GM19239 (cell line): ENCODE measurements at regions not wholly inside any gene's neighbourhood (a gene's known extent, or its start where the extent isn't known, plus 50 kb on each side); places are given as distances from the start of the nearest gene placed in this dataset.
"Not testable (repeated sequence)": the region's sequence is repeated elsewhere in the genome, so short reads cannot be mapped to it uniquely, and the experiment has no call there.

Source experiments
- DNase-seq: peaks from one replicate; pipeline ENCODE4 v3.0.0; 2011; ENCODE audit warnings: low spot score; ENCODE audit not compliant: insufficient read length
- FAIRE-seq: peaks from 2 replicates; lab custom pipeline; 2011; peaks lifted over from hg19 to GRCh38; lab: Jason Lieb, UNC

DNA sequence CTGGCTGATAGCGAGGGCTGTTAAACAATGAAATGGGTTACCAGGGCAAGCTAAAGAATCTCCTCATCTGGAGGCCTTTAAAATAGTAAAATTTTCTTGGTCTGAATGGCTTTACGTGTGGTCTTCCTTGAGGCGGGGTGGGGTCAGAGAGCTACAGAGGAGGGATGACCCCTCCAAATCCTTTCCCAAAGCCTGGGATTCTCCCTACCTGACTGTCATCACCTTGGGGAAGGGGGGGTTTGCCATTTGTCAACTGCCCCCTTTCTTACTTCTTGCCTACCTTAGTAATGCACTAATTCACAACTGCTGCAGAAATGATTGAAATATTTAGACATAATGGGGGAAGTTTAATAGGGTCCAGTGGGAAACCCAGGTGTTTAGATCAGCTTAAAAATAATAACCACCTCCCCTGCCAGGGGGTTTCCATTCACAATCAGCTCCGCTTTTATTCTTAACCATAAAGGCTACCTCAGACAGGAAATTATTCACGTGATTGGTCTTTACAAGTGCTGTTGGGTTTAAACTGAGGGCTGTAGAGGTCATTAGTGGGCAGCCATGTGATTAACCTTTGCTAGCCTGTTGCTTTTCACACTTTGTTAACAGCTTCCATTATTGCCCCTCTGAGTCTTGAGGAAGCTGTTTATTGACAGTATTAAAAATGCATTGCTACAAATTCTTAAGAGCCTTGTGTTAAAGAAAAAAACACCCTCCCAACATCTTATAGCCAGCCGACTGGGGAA is 276.5 kb upstream of the ATP11B start:
- FAIRE-seq (no peak), DNase-seq (no peak)

DNA sequence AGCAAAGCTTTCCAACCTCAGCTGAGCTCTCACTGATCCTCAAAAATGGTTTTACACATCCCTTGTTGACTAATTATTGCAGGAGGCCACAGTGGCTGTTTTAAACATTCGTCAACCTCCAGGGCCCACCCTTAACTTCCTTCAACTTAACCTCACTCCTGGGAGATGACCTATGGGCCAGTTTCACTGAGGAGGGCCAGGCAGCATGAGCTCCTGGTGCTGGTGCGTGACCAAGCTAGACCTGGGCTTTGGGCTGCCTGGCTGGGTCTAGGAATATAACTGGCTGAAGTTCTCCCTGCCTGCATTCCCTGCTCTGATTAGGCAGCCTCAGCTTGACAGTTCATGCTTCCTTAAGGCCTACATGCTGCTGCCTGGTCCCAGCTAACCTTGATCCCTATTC is 273.7 kb upstream of the ATP11B start:
- no peak for DNase-seq
- FAIRE-seq, result no peak

DNA sequence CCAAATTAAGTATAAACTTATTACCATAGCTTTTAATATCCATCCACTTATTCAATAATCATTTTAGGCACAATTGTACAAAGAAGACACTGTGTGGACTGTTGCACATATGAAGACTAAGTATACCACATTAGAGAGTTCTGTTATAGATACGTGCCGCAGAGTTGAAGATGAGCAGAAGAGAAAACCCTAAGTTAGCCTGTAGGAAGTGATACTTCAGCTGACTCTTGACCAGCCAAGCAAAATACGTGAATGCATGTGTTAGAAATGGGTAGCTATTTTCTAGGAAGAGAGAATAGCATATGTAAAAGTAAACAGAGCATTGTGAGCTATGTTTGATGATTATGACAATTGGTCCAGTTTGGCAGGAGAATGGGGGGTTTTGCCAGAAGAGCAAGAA is 272.0 kb upstream of the ATP11B start:
- FAIRE-seq (no peak), DNase-seq (no peak)

DNA sequence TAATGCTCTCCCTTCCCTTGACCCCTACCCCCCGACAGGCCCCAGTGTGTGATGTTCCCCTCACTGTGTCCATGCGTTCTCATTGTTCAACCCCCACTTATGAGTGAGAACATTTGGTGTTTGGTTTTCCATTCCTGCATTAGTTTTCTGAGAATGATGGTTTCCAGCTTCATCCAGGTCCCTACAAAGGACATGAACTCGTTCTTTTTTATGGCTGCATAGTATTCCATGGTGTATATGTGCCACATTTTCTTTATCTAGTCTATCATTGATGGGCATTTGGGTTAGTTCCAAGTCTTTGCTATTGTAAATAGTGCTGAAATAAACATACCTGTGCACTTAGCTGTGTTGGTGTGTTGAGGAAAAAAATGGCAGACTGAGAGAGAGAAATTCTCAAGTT is 269.9 kb upstream of the ATP11B start:
- DNase-seq, FAIRE-seq: not testable (repeated sequence)

DNA sequence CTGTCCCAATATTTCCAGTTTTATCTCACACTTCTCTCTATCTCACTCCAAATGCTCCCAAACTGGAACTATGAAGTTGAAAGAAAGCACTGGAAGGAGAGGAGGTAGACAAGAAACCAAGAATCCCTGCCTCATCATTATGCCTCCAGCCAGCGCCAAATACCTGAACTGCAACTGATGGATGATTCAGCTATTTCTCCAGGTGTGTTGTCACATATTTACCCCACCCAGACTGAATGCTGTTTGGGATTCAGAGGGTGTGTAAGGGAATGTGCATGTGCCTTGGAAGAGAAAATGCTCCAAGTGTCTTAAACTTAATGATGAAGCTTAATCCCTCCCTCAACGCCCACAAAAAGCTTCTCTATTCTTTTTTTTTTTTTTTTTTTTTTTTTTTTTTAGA is 269.5 kb upstream of the ATP11B start:
- DNase-seq (no peak), FAIRE-seq (no peak)

DNA sequence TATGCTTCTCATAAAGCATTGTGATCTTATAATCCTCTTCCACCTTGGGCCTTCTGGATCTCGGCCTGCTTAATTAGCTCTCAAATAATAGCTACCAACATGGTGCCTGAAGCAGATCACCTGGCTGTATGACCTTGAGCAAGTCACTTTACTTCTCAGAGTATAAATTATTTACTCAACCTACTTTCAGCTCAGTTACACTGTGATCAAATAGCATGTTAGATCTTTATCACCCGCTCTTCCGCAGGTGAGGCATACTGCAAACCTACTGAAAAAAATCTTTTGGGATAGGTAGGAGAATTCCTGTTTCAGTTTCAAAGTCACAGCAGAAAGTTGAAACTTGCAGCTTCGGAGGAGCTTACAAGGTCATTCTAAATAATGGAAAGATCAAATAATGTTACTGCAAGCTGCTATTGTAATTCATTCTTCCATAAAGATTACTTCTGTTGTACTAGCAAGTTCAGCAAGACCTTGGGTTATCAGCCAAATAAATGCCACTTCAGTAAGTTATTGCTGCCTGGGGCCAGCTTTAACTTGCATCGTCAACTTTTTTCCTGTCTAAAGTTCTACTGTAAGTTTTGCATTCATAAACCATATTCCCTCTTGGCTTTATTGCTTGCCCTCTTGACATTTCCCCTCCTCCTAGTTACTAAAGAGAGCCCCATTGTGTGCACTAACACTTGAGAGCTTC is 268.4 kb upstream of the ATP11B start:
- no peak for FAIRE-seq

DNA sequence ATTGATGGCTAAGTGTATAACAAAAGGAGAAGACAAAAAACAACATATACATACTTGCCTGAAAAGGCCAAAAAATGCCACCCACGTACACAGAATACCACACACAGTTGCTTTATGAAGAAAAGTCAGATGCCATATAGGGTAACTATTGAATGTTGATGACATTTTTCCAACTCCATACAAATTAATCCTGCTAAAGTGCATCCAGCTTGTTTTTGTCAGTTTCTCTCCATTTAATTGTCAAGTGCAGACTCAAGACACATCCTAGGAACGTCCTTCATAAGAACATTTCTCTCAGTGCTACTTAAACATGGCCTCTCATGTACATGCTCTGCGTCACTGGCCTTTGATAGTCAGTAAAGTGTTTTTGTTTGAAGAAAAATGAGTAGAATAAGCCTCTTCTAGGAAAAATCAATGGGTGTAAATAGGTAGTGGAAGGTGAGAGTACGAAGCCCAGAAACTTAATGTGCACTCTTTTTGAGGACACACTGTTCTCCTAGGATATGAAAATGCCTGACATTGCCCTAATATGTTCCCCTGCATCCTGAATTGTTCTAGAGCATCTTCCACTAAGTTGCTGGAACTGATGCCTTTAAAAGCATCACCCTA is 267.4 kb upstream of the ATP11B start:
- DNase-seq (no peak), FAIRE-seq (no peak)

More for the DNA sequence above, 268.4 kb upstream of the ATP11B start:
- no peak for DNase-seq

DNA sequence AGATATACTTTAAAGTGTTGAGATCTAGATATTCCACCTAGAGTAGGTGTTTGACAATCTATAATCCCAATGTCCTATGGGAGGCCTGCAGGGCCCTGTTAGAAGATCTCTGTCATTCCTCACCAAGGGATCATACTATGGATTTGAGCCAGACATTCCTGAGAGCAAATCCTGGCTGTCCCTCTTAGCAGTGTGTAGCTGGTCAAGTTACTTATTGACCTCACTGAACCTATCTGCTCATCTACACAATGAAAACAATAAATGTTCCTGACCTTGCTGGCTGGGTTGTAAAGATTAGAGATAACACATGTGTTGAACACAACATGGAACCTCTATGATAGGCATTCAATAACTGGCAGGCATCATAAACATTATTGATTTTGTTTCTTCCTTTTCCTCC is 265.6 kb upstream of the ATP11B start:
- DNase-seq (no peak), FAIRE-seq (no peak)

DNA sequence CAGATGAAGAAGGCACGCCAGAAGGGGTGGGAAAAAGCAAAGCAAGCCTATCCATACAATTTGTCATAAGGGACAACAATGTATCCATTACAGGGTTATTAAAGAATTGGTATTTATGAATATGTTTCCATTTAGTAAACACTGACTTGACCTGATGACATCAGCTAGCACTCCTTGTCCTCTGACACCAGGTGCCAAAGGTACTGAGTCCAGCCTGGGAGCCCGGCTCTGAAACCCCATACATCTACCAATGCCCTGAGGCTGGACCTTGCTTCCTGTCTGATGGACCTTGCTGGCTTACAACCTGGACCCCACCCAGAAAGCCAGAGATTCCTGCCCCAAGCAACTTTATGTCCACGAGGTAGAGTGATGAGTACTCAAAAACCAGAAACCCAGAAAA is 263.0 kb upstream of the ATP11B start:
- no peak for FAIRE-seq
- no peak for DNase-seq

DNA sequence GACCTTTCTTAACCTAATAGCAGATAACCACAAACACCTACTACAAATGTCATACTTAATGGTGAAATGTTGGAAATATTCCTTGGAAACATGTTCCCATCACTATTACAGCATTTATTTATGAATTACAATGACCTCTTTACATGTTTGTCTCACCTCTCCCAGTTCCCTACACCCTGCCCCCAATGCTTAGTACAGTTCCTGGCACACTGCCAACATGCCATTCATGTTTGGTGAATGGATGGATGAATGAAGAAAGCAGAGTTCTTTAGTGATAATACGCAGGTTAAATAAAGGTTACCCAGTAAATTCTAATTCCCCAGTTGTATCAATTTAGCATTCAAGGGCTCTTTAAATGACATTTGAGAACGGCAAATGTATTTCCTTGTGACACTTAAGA is 259.9 kb upstream of the ATP11B start:
- no peak for FAIRE-seq
- DNase-seq, result no peak

DNA sequence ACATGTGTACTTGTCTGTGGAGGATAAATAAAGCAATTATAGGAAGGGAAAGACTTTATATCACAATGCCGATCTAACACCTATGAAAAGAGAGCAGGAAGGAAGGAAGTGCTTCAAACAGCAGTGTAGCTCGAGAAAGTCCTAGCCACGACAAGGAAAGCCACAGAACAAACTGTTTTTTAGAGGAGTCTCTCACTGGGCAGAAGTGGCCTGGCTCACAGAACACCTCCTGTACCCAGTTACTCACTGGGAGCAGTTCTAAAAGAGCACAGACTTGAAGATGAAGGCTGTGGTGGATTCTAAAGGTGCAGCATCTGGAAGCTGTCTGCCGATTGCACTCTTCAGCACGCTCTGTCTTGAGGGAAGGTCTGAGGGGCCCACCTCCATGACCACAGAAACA is 248.8 kb upstream of the ATP11B start:
- FAIRE-seq, result no peak
- no peak for DNase-seq

DNA sequence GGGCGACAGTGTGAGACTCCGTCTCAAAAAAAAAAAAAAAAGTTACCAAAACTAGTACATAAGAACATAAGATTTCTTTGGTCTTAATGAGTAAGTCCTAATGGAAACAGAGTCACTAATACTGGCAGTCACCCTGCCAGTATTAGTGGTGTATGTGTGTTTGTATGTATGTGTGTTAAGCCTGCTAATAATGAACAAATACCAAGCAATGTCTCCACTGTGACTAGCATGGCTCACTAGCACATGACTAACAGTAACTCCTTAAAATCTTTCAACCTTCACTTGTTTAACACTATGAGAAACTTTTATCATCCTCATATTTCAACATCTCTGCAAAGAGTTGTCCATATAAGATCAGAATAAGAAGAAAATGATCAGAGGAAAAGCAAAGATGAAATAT is 231.0 kb upstream of the ATP11B start:
- FAIRE-seq (no peak), DNase-seq (no peak)

DNA sequence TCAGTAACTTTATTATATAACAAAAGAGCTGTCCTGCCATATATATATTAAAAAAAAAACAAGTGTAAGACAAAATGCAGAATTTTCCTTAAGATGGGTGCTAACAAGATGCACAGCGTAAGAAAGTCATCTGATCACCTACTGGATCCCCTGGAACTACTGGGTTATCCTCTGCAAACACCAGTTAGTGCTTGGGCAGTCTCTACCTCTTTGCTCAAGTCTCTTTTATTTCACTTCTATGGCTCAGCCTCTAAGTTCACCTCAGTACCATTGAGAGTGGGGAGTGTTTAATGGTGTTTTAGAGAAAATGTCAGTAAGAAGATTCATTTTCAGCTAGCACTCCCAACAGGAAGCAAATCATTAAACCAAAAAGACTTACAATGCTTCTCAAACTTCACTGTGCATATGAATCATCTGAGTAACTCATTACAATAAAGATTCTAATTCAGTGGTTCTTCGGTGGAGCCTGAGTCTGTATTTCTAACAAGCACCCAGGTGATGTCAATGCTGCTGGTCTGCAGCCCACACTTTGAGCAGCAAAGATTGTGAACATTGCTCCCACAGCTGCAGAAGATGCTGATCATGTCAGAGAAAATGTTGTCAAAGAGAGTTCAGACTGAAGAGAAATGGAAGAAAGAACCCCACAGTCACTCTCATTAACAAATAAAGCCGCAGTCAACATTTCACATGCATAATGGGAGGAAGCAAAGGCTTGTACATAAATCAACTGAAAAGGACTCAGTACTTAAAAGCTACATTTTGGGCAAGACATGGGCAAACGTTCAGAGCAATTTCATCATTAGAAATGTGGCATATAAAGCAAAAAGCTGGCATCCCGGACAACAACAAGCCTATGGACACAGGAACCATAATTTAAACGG is 227.1 kb upstream of the ATP11B start:
- no peak for DNase-seq
- FAIRE-seq, result no peak

DNA sequence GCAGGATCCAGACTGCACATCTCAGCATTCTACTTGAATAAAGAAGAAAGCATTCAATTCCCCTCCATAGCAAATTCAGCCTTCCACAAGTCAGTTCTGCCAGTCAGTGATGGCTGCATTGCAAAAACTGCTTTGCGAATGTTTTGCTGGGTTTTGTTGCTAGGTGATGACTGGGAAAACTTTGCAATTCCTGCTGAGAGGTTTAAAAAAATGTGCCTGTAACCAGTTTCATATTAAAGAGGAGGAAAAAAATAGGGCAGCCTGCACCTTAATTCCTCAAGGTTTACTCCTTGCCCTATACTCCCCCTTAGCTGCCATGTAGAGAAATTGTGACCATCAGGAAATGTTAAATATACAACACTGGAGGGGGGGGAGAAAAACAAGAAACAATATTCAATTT is 225.6 kb upstream of the ATP11B start:
- DNase-seq, result no peak
- FAIRE-seq, result no peak

DNA sequence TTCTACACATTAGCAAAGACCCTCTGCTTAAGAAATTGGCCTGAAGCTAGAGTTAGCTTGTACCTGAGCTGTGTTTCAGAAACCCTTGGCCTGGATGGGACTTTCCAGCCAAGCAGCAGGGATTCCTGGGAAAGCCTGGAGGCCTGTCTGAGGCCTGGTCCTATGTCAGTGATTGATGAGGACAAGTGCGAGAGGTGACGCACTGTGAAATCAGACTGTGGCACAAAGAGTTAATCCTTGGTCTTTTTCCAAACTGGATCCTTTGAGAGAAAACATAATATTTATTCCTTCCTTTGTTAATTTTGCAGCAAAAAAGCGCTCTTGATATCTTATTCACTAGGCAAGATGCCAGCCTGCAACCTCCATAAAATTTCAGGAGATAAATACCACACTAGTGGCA is 225.0 kb upstream of the ATP11B start:
- DNase-seq (no peak), FAIRE-seq (no peak)

DNA sequence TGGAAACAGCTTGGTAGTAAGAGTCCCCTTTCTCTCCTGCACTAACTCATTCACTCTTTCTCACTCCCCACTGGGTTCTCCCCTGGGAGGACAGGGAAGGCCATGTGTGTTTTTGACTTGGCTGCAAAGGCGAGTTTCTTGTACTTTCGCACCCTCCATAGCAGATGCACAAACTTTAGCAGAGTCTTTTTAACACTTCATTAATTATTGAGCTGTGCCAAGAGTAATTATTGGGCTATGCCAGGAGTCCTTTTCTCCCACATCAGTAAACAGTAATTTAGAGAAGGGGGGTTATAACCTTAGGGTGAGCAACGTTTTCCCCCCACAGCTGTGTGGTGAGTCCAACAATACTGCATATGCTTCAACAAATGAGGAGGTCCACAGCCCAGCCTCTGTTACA is 224.4 kb upstream of the ATP11B start:
- DNase-seq (no peak), FAIRE-seq (no peak)

DNA sequence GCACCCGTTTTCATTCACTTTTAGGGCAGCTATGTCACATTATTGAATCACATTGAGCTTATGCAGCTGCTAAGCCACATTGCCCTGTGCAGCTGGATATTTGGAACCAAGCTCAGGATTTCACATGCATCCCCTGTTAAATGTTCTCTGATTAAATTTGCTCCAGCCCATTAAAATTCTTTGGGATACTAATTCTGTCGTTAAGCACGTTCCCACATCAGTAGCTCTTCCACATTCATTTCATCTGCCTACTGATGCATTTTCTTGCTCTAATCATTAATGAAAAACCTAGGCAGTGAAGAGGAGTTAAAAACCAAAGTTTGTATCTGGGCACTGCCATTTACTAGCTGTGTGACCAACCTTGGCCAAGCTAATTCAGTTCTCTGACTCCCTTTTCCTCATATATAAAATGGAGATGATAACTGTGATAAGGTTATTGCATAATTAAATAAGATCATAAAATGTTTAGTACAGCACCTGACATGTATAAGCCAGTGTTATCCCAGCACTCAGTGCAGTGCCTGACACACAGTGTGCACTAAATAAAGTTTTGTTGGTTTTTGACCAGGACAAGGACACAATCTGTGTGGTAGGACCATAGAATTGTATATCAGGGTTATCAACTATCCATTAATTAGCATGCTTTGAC is 222.2 kb upstream of the ATP11B start:
- no peak for FAIRE-seq
- DNase-seq, result no peak

DNA sequence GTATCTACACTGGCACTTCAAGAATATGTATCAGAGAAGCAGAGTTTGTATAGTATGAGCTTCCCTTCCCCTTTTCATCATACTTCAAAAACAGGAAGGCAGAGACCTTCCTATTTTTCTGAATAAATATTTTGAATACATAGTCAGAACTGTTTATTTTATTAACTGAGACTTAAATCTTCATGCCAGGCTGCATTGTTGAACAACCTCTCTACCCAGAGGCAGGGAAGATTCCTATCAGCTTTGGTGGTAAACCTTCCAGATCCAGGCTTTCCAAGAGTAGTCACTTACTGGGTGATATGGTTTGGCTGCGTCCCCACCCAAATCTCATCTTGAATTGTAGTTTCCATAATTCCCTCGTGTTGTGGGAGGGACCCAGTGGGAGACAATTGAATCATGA is 217.4 kb upstream of the ATP11B start:
- DNase-seq (no peak), FAIRE-seq (no peak)

DNA sequence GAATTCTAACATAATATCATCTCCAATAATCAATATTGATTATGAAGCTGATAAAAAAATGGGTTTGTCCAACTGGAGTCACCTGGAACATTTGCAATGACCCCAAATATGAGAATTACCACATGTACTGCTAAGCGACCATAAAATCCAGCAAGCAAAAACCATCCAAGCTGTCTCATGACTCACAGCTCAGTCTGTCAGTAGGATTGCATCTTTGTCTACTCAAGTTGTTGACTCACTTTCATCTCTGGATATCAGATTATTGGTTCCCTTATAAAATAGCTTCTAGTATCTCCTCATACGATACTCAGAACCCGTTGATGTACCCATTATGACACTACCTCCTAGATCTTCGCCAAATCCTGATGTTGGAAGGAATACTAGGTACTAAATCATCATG is 209.8 kb upstream of the ATP11B start:
- FAIRE-seq (no peak), DNase-seq (no peak)

DNA sequence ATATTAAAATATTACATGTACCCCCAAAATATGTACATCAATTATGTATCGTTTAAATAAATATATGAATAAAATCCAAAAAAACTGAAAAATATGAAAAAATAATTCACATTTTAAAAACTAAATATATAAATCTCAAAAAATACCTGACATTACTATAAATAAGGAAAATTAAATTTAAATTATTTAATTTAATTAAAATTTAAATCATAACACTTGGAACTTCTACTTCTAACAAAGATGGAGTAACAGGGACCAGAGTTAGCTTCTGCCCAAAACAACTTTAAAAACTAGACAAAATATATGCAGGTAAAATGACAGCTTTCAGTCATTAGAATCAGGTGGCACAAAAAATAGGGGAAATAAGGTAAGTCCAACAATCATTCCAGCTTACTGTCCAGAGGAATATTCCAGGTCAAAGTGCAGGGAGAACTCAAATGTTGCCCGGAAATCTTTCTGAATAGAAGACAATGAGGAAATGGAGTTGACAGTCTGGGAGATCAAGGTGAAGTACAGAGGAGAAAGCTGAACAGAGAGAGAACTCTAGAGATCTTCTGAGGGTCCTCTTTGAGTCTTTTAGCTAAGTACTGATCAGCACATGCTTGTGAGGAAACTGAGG is 207.7 kb upstream of the ATP11B start:
- DNase-seq, result no peak
- FAIRE-seq, result no peak
